ENCODE measurements at regions not wholly inside any gene's neighbourhood (a gene's known extent, or its start where the extent isn't known, plus 50 kb on each side); places are given as distances from the start of the nearest gene placed in this dataset.
A peak's percentile ranks its signal among the peaks of the same experiment; 100 is the strongest.

- Histone ChIP-seq H3K4me3 (replicated peaks in 1 of 3; ENCODE audit: insufficient read depth in 1 of 3, low read depth in 1 of 3, low read length in 3 of 3) (no peak overlapping the region), H3K4me1 (ENCODE audit: control insufficient read depth, extremely low read depth, insufficient read depth, low read length) (peaks cover 7% of the 10 kb centered on the region), H3K9me1 (replicated peaks; ENCODE audit: control insufficient read depth, extremely low read depth, insufficient read depth, low read length) (no peaks in the 10 kb centered on the region), H3K79me2 (ENCODE audit: control insufficient read depth, insufficient read depth, low read length) (no peaks in the 10 kb centered on the region), H4K20me1 (replicated peaks; ENCODE audit: control insufficient read depth, extremely low read depth, insufficient read depth, low read length) (no peaks in the 10 kb centered on the region), H3K27ac (ENCODE audit: insufficient read depth, low read depth, low read length) (no peak overlapping the region), H3K27me3 (ENCODE audit: control insufficient read depth in 2 of 2, insufficient read depth in 2 of 2, low read length in 2 of 2) (no peaks in the 10 kb centered on the region), H3K9me3 (replicated peaks; ENCODE audit: control insufficient read depth, insufficient read depth, low read length) (no peaks in the 10 kb centered on the region), H3K9ac (replicated peaks; ENCODE audit: extremely low read depth, insufficient read depth, low read length) (no peak overlapping the region), H3K4me2 (ENCODE audit: insufficient read depth, low read length) (no peak overlapping the region), H2AFZ (ENCODE audit: low read depth, low read length) (peak overlapping the region; percentile 41), H3K36me3 (ENCODE audit: control insufficient read depth in 2 of 2, extremely low read depth in 1 of 2, insufficient read depth in 2 of 2, low read length in 2 of 2) (no peaks in the 10 kb centered on the region)
- TF ChIP-seq FOS (IDR thresholded peaks at IDR 0.05; ENCODE audit: borderline replicate concordance, insufficient read depth, low read length) (peak; percentile 18), MYC (IDR thresholded peaks at IDR 0.05; ENCODE audit: low read depth, low read length) (no peak), JUN (IDR thresholded peaks at IDR 0.05; ENCODE audit: borderline replicate concordance, insufficient read depth, insufficient read length, low read depth) (peak; percentile 29), CTCF (IDR thresholded peaks at IDR 0.05; ENCODE audit: extremely low read depth in 1 of 2, insufficient read depth in 1 of 2, low read depth in 1 of 2, low read length in 2 of 2) (no peak), GATA2 (IDR thresholded peaks at IDR 0.05; ENCODE audit: insufficient read depth, insufficient read length, low read depth, low read length) (no peak), EZH2 (IDR thresholded peaks at IDR 0.05; ENCODE audit: borderline replicate concordance, low read depth, low read length, severe bottlenecking) (no peak), POLR2AphosphoS5 (IDR thresholded peaks at IDR 0.05; ENCODE audit: insufficient read depth, low read depth, low read length) (no peak)
- peak; percentile 51 for DNase-seq (ENCODE audit: low read depth, low spot score)
- dilution Hi-C loops (cut with MboI; ENCODE audit: extremely low pct_ligation_motif_present, low sequenced_read_pairs) (no loop called here), intact Hi-C loops (cut with micrococcal nuclease) (no loop called here)
- BruUV-seq (replicated peaks), result no TSS peak
- CTCF ChIA-PET, result interaction anchor here (0.7 to 1.2 kb wide), 2 partner anchors 11 to 48 kb away, joined by 3 read pairs; no protein-coding TSS in a partner anchor
- POLR2A ChIA-PET, result no interaction called here
- peak; percentile 72 for FAIRE-seq
Observed at GRCh38 chr2:155633887-155634570, 698.5 kb downstream of the NR4A2 start.
